ENCODE measurements at regions not wholly inside any gene's neighbourhood (a gene's known extent, or its start where the extent isn't known, plus 50 kb on each side); places are given as distances from the start of the nearest gene placed in this dataset.

DNA sequence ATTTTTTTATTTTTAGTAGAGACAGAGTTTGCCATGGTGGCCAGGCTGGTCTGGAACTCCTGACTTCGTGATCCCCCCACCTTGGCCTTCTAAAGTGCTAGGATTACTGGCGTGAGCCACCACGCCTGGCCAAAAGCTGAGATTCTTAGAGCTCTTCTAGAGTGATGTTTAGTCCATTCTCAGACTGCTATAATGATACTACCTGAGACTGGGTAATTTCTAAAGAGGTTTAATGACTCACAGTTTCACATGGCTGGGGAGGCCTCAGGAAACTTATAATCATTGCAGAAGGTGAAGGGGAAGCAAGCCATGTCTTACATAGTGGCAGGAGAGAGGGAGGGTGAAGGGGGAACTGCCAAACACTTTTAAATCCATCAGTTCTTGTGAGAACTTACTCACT is 1804.9 kb upstream of the LRRTM1 start:
- ChIA-PET CTCF (no interaction called here), POLR2A (no interaction called here)
- in situ Hi-C loops (cut with HindIII; ENCODE audit: low pct_unique_long_range_greater_than_20kb, low sequenced_read_pairs) (no loop called here), intact Hi-C loops (cut with micrococcal nuclease; ENCODE audit: unreplicated experiment) (no loop called here)
- no peak for ATAC-seq
- TF ChIP-seq, protein P1, sequence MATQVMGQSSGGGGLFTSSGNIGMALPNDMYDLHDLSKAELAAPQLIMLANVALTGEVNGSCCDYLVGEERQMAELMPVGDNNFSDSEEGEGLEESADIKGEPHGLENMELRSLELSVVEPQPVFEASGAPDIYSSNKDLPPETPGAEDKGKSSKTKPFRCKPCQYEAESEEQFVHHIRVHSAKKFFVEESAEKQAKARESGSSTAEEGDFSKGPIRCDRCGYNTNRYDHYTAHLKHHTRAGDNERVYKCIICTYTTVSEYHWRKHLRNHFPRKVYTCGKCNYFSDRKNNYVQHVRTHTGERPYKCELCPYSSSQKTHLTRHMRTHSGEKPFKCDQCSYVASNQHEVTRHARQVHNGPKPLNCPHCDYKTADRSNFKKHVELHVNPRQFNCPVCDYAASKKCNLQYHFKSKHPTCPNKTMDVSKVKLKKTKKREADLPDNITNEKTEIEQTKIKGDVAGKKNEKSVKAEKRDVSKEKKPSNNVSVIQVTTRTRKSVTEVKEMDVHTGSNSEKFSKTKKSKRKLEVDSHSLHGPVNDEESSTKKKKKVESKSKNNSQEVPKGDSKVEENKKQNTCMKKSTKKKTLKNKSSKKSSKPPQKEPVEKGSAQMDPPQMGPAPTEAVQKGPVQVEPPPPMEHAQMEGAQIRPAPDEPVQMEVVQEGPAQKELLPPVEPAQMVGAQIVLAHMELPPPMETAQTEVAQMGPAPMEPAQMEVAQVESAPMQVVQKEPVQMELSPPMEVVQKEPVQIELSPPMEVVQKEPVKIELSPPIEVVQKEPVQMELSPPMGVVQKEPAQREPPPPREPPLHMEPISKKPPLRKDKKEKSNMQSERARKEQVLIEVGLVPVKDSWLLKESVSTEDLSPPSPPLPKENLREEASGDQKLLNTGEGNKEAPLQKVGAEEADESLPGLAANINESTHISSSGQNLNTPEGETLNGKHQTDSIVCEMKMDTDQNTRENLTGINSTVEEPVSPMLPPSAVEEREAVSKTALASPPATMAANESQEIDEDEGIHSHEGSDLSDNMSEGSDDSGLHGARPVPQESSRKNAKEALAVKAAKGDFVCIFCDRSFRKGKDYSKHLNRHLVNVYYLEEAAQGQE (IDR thresholded peaks at IDR 0.05; ENCODE audit: insufficient read depth in 1 of 2, low read depth in 2 of 2, low read length in 1 of 2), result no peak
- TF ChIP-seq, protein P2, sequence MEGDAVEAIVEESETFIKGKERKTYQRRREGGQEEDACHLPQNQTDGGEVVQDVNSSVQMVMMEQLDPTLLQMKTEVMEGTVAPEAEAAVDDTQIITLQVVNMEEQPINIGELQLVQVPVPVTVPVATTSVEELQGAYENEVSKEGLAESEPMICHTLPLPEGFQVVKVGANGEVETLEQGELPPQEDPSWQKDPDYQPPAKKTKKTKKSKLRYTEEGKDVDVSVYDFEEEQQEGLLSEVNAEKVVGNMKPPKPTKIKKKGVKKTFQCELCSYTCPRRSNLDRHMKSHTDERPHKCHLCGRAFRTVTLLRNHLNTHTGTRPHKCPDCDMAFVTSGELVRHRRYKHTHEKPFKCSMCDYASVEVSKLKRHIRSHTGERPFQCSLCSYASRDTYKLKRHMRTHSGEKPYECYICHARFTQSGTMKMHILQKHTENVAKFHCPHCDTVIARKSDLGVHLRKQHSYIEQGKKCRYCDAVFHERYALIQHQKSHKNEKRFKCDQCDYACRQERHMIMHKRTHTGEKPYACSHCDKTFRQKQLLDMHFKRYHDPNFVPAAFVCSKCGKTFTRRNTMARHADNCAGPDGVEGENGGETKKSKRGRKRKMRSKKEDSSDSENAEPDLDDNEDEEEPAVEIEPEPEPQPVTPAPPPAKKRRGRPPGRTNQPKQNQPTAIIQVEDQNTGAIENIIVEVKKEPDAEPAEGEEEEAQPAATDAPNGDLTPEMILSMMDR (IDR thresholded peaks at IDR 0.05), result no peak
- no peak for TF ChIP-seq POLR2AphosphoS5 (IDR thresholded peaks at IDR 0.05; ENCODE audit: low read depth, low read length)
- TF ChIP-seq TCF7L2 (IDR thresholded peaks at IDR 0.05; ENCODE audit: low read depth, low read length), result no peak
- TF ChIP-seq SIN3A (IDR thresholded peaks at IDR 0.05; ENCODE audit: borderline replicate concordance, insufficient read depth, low read depth, low read length), result no peak
- Histone ChIP-seq H3K27me3 (ENCODE audit: control insufficient read depth, insufficient read depth, low read length) (no peaks in the 10 kb centered on the region), H3K27ac (ENCODE audit: low read length) (no peak overlapping the region), H3K9me3 (ENCODE audit: control insufficient read depth, insufficient read depth, low read depth, low read length) (no peaks in the 10 kb centered on the region), H3K4me3 (ENCODE audit: low read depth in 2 of 2, low read length in 2 of 2) (no peak overlapping the region), H3K4me1 (ENCODE audit: control insufficient read depth, insufficient read depth, low read length) (no peaks in the 10 kb centered on the region), H3K36me3 (ENCODE audit: control insufficient read depth, insufficient read depth, low read length) (no peaks in the 10 kb centered on the region)
- no TSS peak for BruUV-seq (replicated peaks)
- no peak for DNase-seq (ENCODE audit: low read depth, low spot score)

DNA sequence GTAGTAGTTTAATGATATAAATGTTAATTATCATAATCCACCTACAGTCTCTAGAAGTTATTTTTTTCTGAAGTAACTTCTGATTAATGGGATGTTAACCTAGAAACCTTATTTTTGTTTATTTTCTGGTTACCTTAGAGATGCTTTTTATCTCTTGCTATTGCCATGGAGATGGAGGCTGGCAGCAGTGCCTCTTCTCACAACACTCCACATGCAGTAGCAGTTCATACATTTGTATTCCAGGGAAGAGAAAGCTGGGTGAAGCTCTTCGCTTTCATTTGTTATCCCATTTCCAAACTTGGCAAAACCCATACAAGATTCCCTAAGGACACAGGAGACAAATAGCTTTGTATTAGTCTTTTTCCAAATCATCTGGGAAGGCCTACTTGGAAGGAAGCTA is 1794.1 kb upstream of the LRRTM1 start:
- Histone ChIP-seq H3K27ac (ENCODE audit: low read length) (no peak overlapping the region), H3K9me3 (ENCODE audit: control insufficient read depth, insufficient read depth, low read depth, low read length) (no peaks in the 10 kb centered on the region), H3K4me3 (ENCODE audit: low read depth in 2 of 2, low read length in 2 of 2) (no peak overlapping the region), H3K27me3 (ENCODE audit: control insufficient read depth, insufficient read depth, low read length) (no peaks in the 10 kb centered on the region), H3K36me3 (ENCODE audit: control insufficient read depth, insufficient read depth, low read length) (no peaks in the 10 kb centered on the region), H3K4me1 (ENCODE audit: control insufficient read depth, insufficient read depth, low read length) (no peaks in the 10 kb centered on the region)
- intact Hi-C loops (cut with micrococcal nuclease; ENCODE audit: unreplicated experiment) (no loop called here), in situ Hi-C loops (cut with HindIII; ENCODE audit: low pct_unique_long_range_greater_than_20kb, low sequenced_read_pairs) (no loop called here)
- BruUV-seq (replicated peaks), result no TSS peak
- DNase-seq (ENCODE audit: low read depth, low spot score) (no peak), ATAC-seq (no peak)
- ChIA-PET CTCF (no interaction called here), POLR2A (no interaction called here)
- TF ChIP-seq TCF7L2 (IDR thresholded peaks at IDR 0.05; ENCODE audit: low read depth, low read length) (no peak), POLR2AphosphoS5 (IDR thresholded peaks at IDR 0.05; ENCODE audit: low read depth, low read length) (no peak), SIN3A (IDR thresholded peaks at IDR 0.05; ENCODE audit: borderline replicate concordance, insufficient read depth, low read depth, low read length) (no peak)
- TF ChIP-seq, protein P2 (IDR thresholded peaks at IDR 0.05), result no peak
- TF ChIP-seq, protein P1 (IDR thresholded peaks at IDR 0.05; ENCODE audit: insufficient read depth in 1 of 2, low read depth in 2 of 2, low read length in 1 of 2), result no peak

Measured in Panc1 (cell line).